NCI-H1105 (cell line): ENCODE measurements at regions not wholly inside any gene's neighbourhood (a gene's known extent, or its start where the extent isn't known, plus 50 kb on each side); places are given as distances from the start of the nearest gene placed in this dataset.

Experiments
- DNase-seq: peaks from one replicate; lab custom pipeline; 2025; lab: John Stamatoyannopoulos, UW

GRCh38 chr6:9405825-9406224, 970.5 kb upstream of the SLC35B3 start:
- DNase-seq: no peak

- DNase-seq: no peak
Measured at GRCh38 chr6:9405369-9405768, 970.0 kb upstream of the SLC35B3 start.

GRCh38 chr6:9404351-9405146, 969.2 kb upstream of the SLC35B3 start:
- no peak for DNase-seq

- DNase-seq: no peak
Measured at GRCh38 chr6:9403736-9404135, 968.4 kb upstream of the SLC35B3 start.

- DNase-seq: no peak
Measured at GRCh38 chr6:9401960-9402359, 966.6 kb upstream of the SLC35B3 start.

- no peak for DNase-seq
Measured at GRCh38 chr6:9399916-9400315, 964.6 kb upstream of the SLC35B3 start.

- no peak for DNase-seq
Measured at GRCh38 chr6:9398767-9399373, 963.5 kb upstream of the SLC35B3 start.

- DNase-seq: peak; percentile 94
Measured at GRCh38 chr6:9398071-9398766, 962.9 kb upstream of the SLC35B3 start.

GRCh38 chr6:9388596-9388995, 953.3 kb upstream of the SLC35B3 start:
- DNase-seq: no peak

GRCh38 chr6:9380568-9380967, 945.2 kb upstream of the SLC35B3 start:
- DNase-seq: no peak

- no peak for DNase-seq
Measured at GRCh38 chr6:9373308-9373707, 938.0 kb upstream of the SLC35B3 start.

- no peak for DNase-seq
Measured at GRCh38 chr6:9370480-9370879, 935.1 kb upstream of the SLC35B3 start.

- no peak for DNase-seq
Measured at GRCh38 chr6:9365378-9365777, 930.0 kb upstream of the SLC35B3 start.

- DNase-seq: no peak
Measured at GRCh38 chr6:9361749-9362148, 926.4 kb upstream of the SLC35B3 start.

- DNase-seq: no peak
Measured at GRCh38 chr6:9360881-9361280, 925.5 kb upstream of the SLC35B3 start.

- no peak for DNase-seq
Measured at GRCh38 chr6:9347608-9348007, 912.3 kb upstream of the SLC35B3 start.

- DNase-seq: no peak
Measured at GRCh38 chr6:9346923-9347322, 911.6 kb upstream of the SLC35B3 start.

- no peak for DNase-seq
Measured at GRCh38 chr6:9335431-9335830, 900.1 kb upstream of the SLC35B3 start.

GRCh38 chr6:9334979-9335378, 899.6 kb upstream of the SLC35B3 start:
- DNase-seq: no peak

- peak; percentile 4 for DNase-seq
Measured at GRCh38 chr6:9332241-9332780, 897.0 kb upstream of the SLC35B3 start.

- DNase-seq: no peak
Measured at GRCh38 chr6:9316831-9317230, 881.5 kb upstream of the SLC35B3 start.

- DNase-seq: no peak
Measured at GRCh38 chr6:9315966-9316650, 880.8 kb upstream of the SLC35B3 start.
